ENCODE measurements at regions not wholly inside any gene's neighbourhood (a gene's known extent, or its start where the extent isn't known, plus 50 kb on each side); places are given as distances from the start of the nearest gene placed in this dataset.
"Not testable (repeated sequence)": the region's sequence is repeated elsewhere in the genome, so short reads cannot be mapped to it uniquely, and the experiment has no call there.

DNA sequence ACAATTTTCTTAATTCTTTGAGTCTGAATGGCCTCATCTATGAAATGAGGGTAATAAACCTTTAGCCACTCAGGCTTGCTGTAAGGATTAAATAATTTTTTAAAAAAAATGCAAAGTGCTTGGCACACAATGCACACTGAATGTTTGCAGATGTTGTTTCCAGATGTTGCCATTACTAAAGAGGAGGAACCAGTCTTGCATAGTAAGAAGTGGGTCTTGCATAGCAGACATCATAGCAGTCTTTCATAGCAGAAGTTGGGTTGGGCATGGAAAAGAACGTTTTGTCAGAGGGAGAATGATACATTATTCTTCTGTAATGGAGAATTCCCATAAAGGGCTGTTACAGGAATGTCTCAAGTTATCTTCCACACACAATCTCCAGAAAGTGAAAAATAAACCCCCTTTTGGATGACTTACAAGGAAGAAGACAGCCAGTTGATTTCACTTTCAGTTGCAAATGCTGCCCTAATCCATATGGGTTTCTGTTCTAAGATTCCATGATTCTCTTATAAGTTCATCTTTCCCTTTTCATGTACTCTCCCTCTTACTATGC, 327.7 kb downstream of the SUCLG1 start:
- H3K36me3 Mint-ChIP-seq = no peaks in the 10 kb centered on the region
- H3K27ac Mint-ChIP-seq = no peak overlapping the region
- H3K9me3 Mint-ChIP-seq = peaks cover 0 to 4% of the 10 kb centered on the region in 2 donors
- ATAC-seq (no peak), DNase-seq (ENCODE audit: low spot score in 2 of 2) (no peak)

DNA sequence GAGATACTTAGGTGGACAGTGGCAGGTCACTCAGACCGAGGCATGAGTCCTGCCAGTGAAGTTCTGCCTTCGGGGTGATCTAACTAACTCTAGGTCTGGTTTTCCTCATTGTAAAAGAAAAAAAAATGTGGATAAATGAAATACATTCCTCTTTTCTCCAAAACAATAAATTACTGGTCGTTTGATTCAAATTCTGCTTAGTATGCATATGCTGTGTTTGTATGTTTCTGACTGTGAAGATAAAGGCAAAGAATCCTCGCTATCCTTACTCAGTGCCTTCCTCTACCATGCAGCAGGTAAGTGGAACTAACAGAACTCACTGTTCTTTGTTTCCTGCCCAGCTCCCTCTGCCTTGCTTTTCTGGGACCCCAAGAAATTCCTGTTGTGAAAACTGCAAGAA, 330.1 kb downstream of the SUCLG1 start:
- DNase-seq (ENCODE audit: low spot score in 2 of 2) (no peak), ATAC-seq (no peak)
- H3K27ac Mint-ChIP-seq = no peak overlapping the region
- peaks cover 0 to 4% of the 10 kb centered on the region in 2 donors for H3K9me3 Mint-ChIP-seq
- H3K36me3 Mint-ChIP-seq = no peaks in the 10 kb centered on the region

DNA sequence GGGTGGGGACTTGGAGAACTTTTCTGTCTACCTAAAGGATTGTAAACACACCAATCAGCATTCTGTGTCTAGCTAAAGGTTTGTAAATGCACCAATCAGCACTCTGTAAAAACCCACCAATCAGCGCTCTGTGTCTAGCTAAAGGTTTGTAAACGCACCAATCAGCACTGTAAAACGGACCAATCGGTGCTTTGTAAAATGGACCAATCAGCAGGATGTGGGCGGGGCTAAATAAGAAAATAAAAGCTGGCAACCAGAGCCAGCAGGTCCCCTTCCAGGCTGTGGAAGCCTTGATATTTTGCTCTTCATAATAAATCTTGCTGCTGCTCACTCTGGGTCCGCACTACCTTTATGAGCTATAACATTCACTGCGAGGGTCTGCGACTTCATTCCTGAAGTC, 331.3 kb downstream of the SUCLG1 start:
- H3K36me3 Mint-ChIP-seq; ATAC-seq; H3K27ac Mint-ChIP-seq; DNase-seq (ENCODE audit: low spot score in 2 of 2); H3K9me3 Mint-ChIP-seq: not testable (repeated sequence)

DNA sequence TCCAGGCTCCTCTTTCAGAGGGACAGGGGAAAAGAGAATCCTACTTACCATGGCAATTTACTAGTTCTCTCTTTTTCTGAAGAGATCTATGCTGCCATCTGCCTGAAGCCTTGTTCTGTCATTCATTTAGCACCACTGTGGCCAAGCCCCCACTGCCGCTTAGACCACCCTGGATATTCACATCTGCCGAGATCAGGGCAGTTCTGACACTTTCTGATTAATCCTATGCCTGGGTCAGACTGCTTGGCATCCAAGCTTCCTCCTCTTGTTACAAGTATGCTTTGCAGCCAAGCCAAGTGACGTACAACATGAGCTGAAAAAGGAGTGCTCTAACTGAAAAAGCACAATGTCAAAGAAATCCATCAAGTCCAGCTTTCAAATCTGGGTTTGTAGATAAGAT, 332.6 kb downstream of the SUCLG1 start:
- H3K9me3 Mint-ChIP-seq = peaks cover 0 to 4% of the 10 kb centered on the region in 2 donors
- no peaks in the 10 kb centered on the region for H3K36me3 Mint-ChIP-seq
- no peak overlapping the region for H3K27ac Mint-ChIP-seq
- DNase-seq (ENCODE audit: low spot score in 2 of 2) = no peak
- ATAC-seq = no peak

DNA sequence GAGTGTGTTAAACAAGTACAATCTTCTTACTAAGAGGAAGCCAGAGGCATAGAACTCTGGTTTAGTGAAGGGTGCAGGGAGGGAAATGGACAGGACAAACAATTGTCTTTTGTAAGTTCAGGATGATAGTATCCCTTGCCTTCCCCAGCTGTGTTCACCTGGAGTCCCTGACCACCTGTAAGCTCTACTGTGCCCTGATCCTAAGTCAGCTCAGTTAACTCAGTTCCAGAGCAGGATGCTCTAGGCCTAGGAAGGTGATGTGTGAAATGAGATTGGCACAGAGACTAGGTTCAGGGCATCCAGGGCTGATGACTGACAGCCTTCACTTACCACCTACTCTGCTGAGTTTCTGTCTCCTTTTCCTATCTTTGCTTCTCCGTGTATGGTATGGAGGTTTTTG, 333.0 kb downstream of the SUCLG1 start:
- no peak for DNase-seq (ENCODE audit: low spot score in 2 of 2)
- H3K27ac Mint-ChIP-seq = no peak overlapping the region
- no peak for ATAC-seq
- no peaks in the 10 kb centered on the region for H3K36me3 Mint-ChIP-seq
- peaks cover 0 to 4% of the 10 kb centered on the region in 2 donors for H3K9me3 Mint-ChIP-seq

DNA sequence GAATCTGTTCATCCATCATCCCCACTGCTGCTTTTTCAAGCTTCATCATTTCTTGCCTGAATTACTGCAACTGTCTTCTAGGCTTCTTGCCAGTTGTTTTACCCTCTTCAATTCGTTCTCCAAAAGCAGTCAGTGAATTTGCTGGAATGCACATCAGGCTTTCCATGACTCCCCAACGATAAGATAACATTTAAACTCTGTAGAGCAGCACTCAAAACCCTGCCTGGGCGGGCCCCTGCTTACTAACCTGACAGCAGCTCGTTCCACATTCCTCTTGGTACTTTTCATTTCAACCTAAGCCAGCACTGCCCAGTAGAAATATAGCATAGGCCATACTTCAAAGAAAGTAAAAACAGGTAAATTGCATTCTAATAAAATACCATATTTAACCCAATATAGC, 342.9 kb downstream of the SUCLG1 start:
- DNase-seq (ENCODE audit: low spot score in 2 of 2) = no peak
- Mint-ChIP-seq H3K27ac (no peak overlapping the region), H3K36me3 (peaks cover 0 to 4% of the 10 kb centered on the region in 2 donors), H3K9me3 (peaks cover 0 to 6% of the 10 kb centered on the region in 2 donors)
- ATAC-seq = no peak

DNA sequence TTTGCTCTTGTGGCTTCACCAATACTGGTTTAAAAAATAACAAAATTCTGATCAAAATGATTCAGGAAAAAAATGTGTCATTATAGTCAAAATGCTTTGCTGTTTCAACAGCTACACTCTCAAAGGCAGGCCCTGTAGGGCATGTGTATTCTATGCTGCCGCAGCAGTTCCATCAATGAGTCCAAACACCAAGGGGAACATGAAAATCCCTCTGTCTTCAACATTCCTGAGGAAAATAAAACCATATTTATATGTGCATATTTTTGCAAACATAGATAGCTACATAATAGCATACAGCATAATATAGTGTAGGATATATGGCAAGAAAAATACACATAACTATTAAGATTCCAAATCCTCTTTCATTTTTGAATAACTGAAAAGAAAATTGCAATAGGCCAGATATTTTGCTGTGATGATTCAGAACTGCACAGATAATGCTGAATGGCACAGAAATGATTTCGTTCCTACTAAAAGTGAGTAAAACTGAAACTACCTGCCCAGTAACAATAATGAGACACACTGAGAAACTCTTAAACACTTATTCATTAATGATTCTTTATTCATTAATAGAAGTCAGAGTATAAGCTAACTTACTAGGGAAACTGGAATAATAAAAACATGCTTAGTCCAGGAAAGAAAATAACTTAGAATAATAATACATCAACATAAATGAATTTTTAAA, 343.8 kb downstream of the SUCLG1 start:
- peaks cover 0 to 4% of the 10 kb centered on the region in 2 donors for H3K36me3 Mint-ChIP-seq
- ATAC-seq (no peak), DNase-seq (ENCODE audit: low spot score in 2 of 2) (no peak)
- H3K9me3 Mint-ChIP-seq = peaks cover 0 to 6% of the 10 kb centered on the region in 2 donors
- H3K27ac Mint-ChIP-seq = no peak overlapping the region

DNA sequence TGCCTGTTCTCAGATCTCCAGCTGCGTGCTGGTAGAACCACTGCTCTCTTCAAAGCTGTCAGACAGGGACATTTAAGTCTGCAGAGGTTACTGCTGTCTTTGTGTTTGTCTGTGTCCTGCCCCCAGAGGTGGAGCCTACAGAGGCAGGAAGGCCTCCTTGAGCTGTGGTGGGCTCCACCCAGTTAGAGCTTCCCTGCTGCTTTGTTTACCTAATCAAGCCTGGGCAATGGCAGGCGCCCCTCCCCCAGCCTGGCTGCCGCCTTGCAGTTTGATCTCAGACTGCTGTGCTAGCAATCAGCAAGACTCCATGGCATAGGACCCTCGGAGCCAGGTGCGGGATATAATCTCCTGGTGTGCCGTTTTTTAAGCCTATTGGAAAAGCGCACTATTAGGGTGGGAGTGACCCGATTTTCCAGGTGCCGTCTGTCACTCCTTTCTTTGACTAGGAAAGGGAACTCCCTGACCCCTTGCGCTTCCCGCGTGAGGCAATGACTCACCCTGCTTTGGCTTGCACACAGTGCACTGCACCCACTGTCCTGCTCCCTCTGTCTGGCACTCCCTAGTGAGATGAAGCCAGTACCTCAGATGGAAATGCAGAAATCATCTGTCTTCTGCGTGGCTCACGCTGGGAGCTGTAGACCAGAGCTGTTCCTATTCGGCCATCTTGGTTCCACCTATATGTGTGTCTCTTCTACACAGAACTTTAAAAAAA, 355.1 kb downstream of the SUCLG1 start:
- peaks cover 0 to 26% of the 10 kb centered on the region in 2 donors for H3K36me3 Mint-ChIP-seq
- H3K27ac Mint-ChIP-seq; DNase-seq (ENCODE audit: low spot score in 2 of 2); ATAC-seq: not testable (repeated sequence)
- H3K9me3 Mint-ChIP-seq = peaks cover 18 to 30% of the 10 kb centered on the region in 2 donors

DNA sequence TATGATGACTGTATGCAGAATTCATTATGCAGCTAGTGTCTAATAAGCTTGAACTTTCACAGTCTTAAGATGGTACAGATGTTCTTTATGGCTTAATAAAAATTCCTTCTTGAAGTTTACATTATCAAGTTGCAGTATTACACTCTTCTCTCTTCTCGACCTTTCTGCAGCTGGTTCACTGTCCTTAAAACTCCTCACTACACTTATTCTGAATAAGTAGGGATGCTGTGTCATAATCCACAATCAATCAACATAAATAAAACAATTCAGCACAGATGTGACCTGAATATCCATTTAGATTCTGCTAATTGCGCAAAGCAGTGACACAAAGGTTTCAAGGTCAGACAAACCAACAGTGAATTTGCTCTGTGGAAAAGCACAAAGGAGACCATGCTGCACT, 356.8 kb downstream of the SUCLG1 start:
- peaks cover 18 to 30% of the 10 kb centered on the region in 2 donors for H3K9me3 Mint-ChIP-seq
- no peak overlapping the region for H3K27ac Mint-ChIP-seq
- no peak for DNase-seq (ENCODE audit: low spot score in 2 of 2)
- peaks cover 0 to 26% of the 10 kb centered on the region in 2 donors for H3K36me3 Mint-ChIP-seq
- ATAC-seq = no peak

DNA sequence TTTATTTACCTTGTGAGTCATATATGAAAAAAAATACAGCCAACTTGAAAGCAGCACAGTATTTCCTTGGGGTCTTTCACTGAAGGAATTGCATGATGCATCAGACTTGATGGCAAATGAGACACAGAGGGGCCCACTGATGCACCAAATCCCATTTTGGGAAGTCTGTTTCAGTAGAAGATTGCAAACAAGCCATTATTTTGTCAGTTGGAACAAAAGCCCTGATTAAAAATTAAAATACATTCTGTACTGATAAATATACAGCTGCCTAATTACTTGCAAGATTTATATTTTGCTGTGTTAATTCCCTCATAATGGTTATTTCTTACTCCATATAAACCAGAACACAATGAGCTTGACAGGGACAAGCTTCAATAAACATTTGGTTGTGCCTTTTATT, 370.4 kb downstream of the SUCLG1 start:
- Mint-ChIP-seq H3K36me3 (peaks cover 0 to 6% of the 10 kb centered on the region in 2 donors), H3K27ac (no peak overlapping the region), H3K9me3 (peaks cover 12% of the 10 kb centered on the region in 2 donors)
- DNase-seq (ENCODE audit: low spot score in 2 of 2) = no peak
- ATAC-seq = no peak

DNA sequence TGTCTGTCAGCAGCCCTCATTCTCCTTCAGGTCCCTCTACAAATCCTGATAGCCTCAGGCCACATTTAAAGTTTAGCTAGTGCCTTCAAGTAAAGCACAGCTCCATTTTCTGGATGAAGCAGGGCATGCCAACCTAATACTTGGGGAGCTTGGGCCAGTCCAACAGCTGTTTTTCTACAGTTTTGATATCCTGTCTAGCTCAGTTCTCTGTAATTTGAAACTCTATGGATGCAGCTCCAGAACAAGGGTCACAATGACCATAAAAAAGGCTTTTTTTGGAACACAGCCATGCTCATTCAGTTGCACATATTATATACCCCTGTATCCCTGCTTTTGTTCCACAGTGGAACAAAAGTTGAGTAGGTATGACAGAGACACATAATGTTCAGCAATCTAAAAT, 373.5 kb downstream of the SUCLG1 start:
- Mint-ChIP-seq H3K9me3 (no peaks in the 10 kb centered on the region), H3K27ac (no peak overlapping the region), H3K36me3 (no peaks in the 10 kb centered on the region)
- ATAC-seq (no peak), DNase-seq (ENCODE audit: low spot score in 2 of 2) (no peak)

DNA sequence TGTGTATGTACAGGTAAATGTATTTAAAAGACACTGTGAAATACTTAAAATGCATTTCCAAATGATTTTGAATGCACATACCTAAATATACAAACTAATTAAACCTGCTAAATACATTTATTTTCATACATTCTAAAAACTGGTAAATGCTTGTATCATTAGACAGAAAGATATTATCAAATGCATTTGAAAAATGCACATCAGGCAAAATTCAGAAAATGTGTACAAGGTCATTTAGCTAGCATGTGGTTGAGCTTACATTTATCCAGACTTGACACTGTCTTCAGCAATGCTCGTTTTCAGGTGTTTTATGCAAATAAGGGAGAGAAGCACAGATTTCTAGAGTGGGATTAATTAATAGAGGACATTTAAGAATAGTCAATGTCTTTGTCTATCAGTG, 374.2 kb downstream of the SUCLG1 start:
- DNase-seq (ENCODE audit: low spot score in 2 of 2) (no peak), ATAC-seq (no peak)
- Mint-ChIP-seq H3K9me3 (no peaks in the 10 kb centered on the region), H3K27ac (no peak overlapping the region), H3K36me3 (no peaks in the 10 kb centered on the region)

DNA sequence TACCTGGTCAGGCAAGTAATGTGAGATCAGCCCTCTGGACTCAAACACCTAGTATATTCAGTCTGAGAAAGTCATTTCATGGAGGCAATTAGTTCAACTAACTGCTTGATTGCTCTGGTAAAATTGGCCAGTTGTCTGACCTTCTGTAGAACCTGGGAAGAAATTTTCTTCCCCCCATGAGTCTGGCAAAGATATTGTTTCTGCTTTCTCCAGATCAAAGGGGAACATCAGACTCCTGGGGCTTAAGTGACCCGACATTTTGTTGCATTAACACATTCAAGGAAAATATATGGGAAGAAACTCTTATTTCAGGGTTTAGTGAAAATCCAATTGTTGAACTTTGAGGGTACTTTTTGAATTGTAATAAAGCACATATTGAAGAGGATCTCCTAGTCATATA, 375.1 kb downstream of the SUCLG1 start:
- Mint-ChIP-seq H3K36me3 (no peaks in the 10 kb centered on the region), H3K9me3 (no peaks in the 10 kb centered on the region), H3K27ac (no peak overlapping the region)
- DNase-seq (ENCODE audit: low spot score in 2 of 2) (no peak), ATAC-seq (no peak)

DNA sequence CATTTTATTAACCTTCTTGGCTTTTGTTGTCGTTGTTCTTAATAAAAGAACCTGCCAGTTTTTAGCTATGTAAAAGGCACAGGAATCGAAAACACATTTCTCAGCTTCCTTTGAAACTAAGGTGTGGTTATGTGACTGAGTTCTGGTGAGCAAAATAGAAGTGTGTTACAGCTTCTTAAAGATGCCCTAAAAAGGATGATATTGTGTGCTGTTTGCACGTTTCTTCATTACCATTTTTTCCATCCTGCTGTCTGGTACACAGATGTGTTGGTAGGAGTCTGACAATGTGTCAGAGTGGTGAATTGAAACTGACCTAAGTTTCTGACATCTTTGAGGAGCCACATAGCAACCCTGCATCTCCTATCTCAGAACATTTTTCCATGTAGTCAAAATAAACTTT, 380.6 kb downstream of the SUCLG1 start:
- peak in 1 of 2 donors; percentile 32 for ATAC-seq
- no peak for DNase-seq (ENCODE audit: low spot score in 2 of 2)
- Mint-ChIP-seq H3K36me3 (no peaks in the 10 kb centered on the region), H3K27ac (no peak overlapping the region), H3K9me3 (no peaks in the 10 kb centered on the region)

DNA sequence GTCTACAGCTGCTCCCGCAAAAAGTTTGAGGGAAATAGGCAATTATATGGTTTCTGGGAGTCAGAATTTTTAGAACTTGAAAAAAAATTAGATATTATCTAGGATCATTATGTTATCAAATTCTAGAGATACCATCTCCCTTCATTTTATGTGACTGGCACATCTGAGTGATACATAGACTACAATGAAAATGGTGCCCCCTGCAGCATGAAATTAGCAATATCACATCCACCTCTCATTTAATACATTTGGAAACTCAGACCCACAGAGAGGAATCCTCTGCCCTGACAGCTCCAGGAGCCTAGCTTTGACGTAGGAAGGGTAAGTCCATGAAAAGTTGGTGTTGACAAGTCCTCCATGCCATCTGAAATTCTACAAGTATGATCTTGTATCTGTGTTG, 381.6 kb downstream of the SUCLG1 start:
- peak in 1 of 2 donors; percentile 3 for DNase-seq (ENCODE audit: low spot score in 2 of 2)
- H3K9me3 Mint-ChIP-seq = no peaks in the 10 kb centered on the region

DNA sequence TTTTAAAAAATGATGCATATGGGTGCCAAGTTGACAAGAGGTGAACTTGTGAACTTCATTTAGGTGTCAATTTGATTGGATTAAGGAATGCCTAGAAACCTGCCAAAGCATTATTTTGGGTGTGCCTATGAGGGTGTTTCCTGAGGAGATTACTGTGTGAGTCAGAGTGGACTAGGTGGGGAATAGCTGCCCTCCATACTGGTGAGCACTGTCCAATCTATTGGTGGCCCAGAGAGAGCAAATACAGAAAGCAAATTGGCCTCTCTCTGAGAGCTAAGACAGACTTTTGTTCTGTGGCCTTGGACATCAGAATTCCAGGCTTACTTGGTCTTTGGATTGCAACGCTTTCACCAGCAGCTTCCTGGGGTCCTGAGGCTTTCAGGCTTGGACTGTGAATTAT, 388.0 kb downstream of the SUCLG1 start:
- Mint-ChIP-seq H3K9me3 (peaks cover 0 to 4% of the 10 kb centered on the region in 2 donors), H3K27ac (no peak overlapping the region), H3K36me3 (no peaks in the 10 kb centered on the region)
- no peak for ATAC-seq
- no peak for DNase-seq (ENCODE audit: low spot score in 2 of 2)

More for the DNA sequence above, 381.6 kb downstream of the SUCLG1 start:
- Mint-ChIP-seq H3K27ac (no peak overlapping the region), H3K36me3 (no peaks in the 10 kb centered on the region)
- ATAC-seq = no peak

DNA sequence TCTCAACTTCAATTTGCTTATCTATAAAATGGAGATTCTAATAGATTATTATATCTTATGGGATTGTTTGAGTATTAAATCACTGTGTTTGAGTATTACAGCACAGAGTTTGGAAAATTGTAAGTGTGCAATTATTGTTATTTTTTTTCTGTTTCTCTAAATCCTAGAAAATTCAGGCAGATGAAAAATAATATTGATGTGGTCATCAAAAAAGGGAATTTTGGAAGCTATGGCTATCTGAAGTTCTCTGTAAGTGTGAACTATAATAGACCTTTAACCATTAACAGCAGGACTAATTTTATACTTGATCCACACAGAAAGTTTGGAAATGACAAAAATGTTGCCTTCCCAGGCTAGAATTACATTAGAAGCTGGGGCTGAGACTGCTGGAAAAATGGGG, 393.2 kb downstream of the SUCLG1 start:
- DNase-seq (ENCODE audit: low spot score in 2 of 2) (no peak), ATAC-seq (no peak)
- Mint-ChIP-seq H3K9me3 (no peaks in the 10 kb centered on the region), H3K36me3 (no peaks in the 10 kb centered on the region), H3K27ac (no peak overlapping the region)

Data from activated naive CD4-positive, alpha-beta T cell treated with anti-CD3 and anti-CD28 coated beads, Interleukin-2, amount 50 U/mL, for 72 hours (primary cell).